Prostate gland (tissue), 2 donors: ENCODE measurements at regions not wholly inside any gene's neighbourhood (a gene's known extent, or its start where the extent isn't known, plus 50 kb on each side); places are given as distances from the start of the nearest gene placed in this dataset.
"Not testable (repeated sequence)": the region's sequence is repeated elsewhere in the genome, so short reads cannot be mapped to it uniquely, and the experiment has no call there.

Experiments
- DNase-seq: peaks from one replicate; pipeline ENCODE4 v3.0.0-alpha.2; 2019; ENCODE audit warnings: low spot score
- H3K27ac ChIP-seq, 2 donors: fragments of 200-600 bp; sonication (generic); 2 replicates each; pipeline ENCODE4 v1.5.1; 2017 to 2019
- H3K27me3 ChIP-seq: fragments of 200-600 bp; sonication (generic); replicated peaks from 2 replicates; pipeline ENCODE4 v1.5.1; 2019; ENCODE audit not compliant: insufficient read depth
- H3K36me3 ChIP-seq, 2 donors: fragments of 200-600 bp; sonication (generic); 1 replicate in 1 of 2; 2 replicates in 1 of 2; pipeline versions ENCODE4 v1.5.1 to v1.8.1; 2017 to 2019
- H3K4me1 ChIP-seq: fragments of 200-600 bp; sonication (generic); replicated peaks from 2 replicates; pipeline ENCODE4 v1.5.1; 2019
- H3K4me3 ChIP-seq, 2 donors: fragments of 200-600 bp; sonication (generic); 2 replicates each; pipeline ENCODE4 v1.5.1; 2017 to 2019
- H3K9me3 ChIP-seq: fragments of 200-600 bp; sonication (generic); 2 replicates; pipeline ENCODE4 v1.5.1; 2017
- POLR2A ChIP-seq: fragments of 450-650 bp; IDR thresholded peaks from one replicate; pipeline ENCODE4 v1.6.1; 2016; ENCODE audit warnings: antibody characterized with exemption, mild to moderate bottlenecking
- POLR2AphosphoS5 ChIP-seq: sonication (generic); formaldehyde crosslinking; IDR thresholded peaks from one replicate; pipeline ENCODE4 v1.6.1; 2017; ENCODE audit warnings: antibody characterized with exemption
- WGBS: methylation state at CpG from one replicate; pipeline ENCODE4 v1.1.5; 2018; 5-methylcytosine and 5-hydroxymethylcytosine counted together
- intact Hi-C: fragments of 100-400 bp; cut with DNase I; formaldehyde crosslinking; loops from one replicate; pipeline ENCODE4 v1.14.2; 2022
- TF ChIP-seq, protein P1 (sequence below), 4 experiments: fragments of 200-600 bp in 2 of 4; fragments of 450-650 bp in 2 of 4; sonication (generic) in 2 of 4; IDR thresholded peaks; 1 replicate in 3 of 4; 2 replicates in 1 of 4; pipeline ENCODE4 v1.5.1; 2016 to 2019; ENCODE audit warnings: antibody characterized with exemption in 4 of 4, mild to moderate bottlenecking in 2 of 4, moderate library complexity in 2 of 4

DNA sequence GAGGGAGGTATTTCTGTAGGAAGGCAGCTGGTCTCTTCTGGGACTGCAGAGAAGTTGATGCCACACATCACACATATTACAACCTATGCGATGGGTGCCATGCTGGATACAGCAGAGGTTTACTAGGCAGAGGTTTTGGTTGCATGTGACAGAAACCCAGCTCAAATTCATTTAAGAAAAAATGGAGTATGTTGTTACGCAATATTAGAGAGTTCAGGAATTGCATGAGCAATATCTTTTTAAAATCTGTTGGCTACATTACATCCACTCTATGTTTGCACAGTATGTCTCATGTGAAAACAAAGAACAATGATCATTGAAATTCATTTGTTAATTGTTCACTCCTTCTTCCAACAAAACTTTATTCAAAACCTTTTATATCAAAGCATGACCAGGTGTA is 425.2 kb downstream of the RWDD3 start:
- intact Hi-C loops: no loop called here
- TF ChIP-seq POLR2A: no peak
- TF ChIP-seq, protein P1, sequence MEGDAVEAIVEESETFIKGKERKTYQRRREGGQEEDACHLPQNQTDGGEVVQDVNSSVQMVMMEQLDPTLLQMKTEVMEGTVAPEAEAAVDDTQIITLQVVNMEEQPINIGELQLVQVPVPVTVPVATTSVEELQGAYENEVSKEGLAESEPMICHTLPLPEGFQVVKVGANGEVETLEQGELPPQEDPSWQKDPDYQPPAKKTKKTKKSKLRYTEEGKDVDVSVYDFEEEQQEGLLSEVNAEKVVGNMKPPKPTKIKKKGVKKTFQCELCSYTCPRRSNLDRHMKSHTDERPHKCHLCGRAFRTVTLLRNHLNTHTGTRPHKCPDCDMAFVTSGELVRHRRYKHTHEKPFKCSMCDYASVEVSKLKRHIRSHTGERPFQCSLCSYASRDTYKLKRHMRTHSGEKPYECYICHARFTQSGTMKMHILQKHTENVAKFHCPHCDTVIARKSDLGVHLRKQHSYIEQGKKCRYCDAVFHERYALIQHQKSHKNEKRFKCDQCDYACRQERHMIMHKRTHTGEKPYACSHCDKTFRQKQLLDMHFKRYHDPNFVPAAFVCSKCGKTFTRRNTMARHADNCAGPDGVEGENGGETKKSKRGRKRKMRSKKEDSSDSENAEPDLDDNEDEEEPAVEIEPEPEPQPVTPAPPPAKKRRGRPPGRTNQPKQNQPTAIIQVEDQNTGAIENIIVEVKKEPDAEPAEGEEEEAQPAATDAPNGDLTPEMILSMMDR (IDR thresholded peaks at IDR 0.05): no peak
- TF ChIP-seq POLR2AphosphoS5: no peak
- H3K4me1 ChIP-seq: no peaks in the 10 kb centered on the region
- 93% methylated on average over 2 of the region's 2 CpGs for WGBS
- H3K27me3 ChIP-seq: no peaks in the 10 kb centered on the region
- H3K4me3 ChIP-seq: no peak overlapping the region
- H3K9me3 ChIP-seq: no peaks in the 10 kb centered on the region
- DNase-seq: no peak
- H3K27ac ChIP-seq: no peak overlapping the region
- H3K36me3 ChIP-seq: no peaks in the 10 kb centered on the region

DNA sequence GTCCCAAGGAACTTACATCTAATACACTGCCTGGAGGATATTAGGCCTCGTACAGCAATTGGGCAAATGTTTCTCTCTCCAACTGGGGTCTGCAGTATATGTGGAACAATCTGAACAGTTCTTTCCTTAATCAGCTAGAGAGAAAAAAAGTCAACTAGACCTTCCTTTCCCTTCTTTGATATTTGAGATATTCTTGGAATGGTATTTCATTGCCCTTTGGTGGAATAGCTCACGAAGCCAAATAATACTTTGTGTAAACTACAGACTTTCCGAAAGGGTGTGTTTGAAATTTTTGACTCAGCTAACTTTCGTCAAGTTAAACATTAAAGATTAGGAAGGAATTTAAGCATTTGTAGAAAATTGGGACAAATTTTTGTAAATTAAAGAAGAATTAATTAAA is 425.6 kb downstream of the RWDD3 start:
- Histone ChIP-seq H3K27me3 (no peaks in the 10 kb centered on the region), H3K4me1 (no peaks in the 10 kb centered on the region), H3K4me3 (no peak overlapping the region), H3K36me3 (no peaks in the 10 kb centered on the region), H3K9me3 (no peaks in the 10 kb centered on the region), H3K27ac (no peak overlapping the region)
- TF ChIP-seq POLR2A (no peak), POLR2AphosphoS5 (no peak)
- TF ChIP-seq, protein P1 (IDR thresholded peaks at IDR 0.05): no peak
- no peak for DNase-seq
- WGBS: 31% methylated on average over 4 of the region's 4 CpGs
- intact Hi-C loops: no loop called here

DNA sequence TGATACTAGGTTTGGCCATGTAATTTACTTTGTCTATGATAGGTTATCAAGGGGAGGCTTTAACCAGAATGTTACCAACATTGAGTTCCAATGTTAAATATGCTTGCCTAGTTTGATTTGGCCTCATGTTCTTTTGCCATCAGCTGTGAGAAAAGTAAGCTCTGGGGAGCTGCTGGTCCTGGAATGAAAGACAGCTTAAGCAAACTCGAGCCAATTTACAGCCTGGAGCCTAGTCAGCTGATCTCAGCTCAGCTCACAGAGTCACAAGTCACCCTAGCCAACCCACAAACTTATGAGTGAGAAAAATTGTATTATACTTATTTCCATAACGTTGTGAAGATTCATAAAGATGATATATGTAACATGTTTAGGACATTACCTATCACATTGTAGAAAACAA is 426.7 kb downstream of the RWDD3 start:
- Histone ChIP-seq H3K27ac (no peak overlapping the region), H3K36me3 (no peaks in the 10 kb centered on the region), H3K4me3 (no peak overlapping the region), H3K9me3 (no peaks in the 10 kb centered on the region), H3K4me1 (no peaks in the 10 kb centered on the region), H3K27me3 (no peaks in the 10 kb centered on the region)
- WGBS: 50% methylated on average over 2 of the region's 2 CpGs
- DNase-seq: no peak
- TF ChIP-seq POLR2AphosphoS5 (no peak), POLR2A (no peak)
- TF ChIP-seq, protein P1 (IDR thresholded peaks at IDR 0.05): no peak
- intact Hi-C loops: no loop called here

DNA sequence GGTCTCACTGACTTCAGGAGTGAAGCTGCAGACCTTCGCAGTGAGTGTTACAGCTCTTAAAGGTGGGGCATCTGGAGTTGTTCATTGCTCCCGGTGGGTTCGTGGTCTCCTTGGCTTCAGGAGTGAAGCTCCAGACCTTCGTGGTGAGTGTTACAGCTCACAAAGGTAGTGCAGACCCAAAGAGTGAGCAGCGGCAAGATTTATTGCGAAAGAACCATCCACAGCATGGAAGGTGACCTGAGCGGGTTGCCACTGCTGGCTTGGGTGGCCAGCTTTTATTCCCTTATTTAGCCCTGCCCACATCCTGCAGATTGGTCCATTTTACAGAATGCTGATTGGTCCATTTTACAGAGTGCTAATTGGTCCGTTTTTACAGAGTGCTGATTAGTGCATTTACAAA is 429.5 kb downstream of the RWDD3 start:
- H3K27ac ChIP-seq, H3K27me3 ChIP-seq, DNase-seq, H3K9me3 ChIP-seq, H3K36me3 ChIP-seq, intact Hi-C loops, H3K4me3 ChIP-seq, H3K4me1 ChIP-seq: not testable (repeated sequence)
- 93% methylated on average over 8 of the region's 8 CpGs for WGBS

DNA sequence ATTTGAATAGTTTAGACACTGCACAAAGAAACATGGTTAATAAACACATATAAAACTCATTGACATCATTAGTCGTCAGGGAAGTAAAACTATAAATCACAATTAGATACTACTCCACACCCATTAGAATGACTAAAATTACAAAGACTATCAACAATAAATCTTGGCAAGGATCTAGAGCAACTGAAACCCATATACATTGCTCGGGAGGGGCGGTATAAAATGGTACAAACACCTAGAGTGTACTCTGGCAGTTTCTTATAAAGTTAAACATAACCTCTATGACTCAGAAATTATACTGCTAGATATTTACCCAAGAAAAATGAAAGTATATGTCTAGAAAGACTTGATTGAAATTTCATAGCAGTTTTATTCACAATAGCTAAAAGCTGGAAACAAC is 434.2 kb downstream of the RWDD3 start:
- Histone ChIP-seq H3K4me3 (no peak overlapping the region), H3K9me3 (no peaks in the 10 kb centered on the region), H3K27me3 (no peaks in the 10 kb centered on the region), H3K4me1 (no peaks in the 10 kb centered on the region), H3K27ac (no peak overlapping the region), H3K36me3 (no peaks in the 10 kb centered on the region)
- TF ChIP-seq POLR2AphosphoS5: no peak
- TF ChIP-seq POLR2A: no peak
- TF ChIP-seq, protein P1 (IDR thresholded peaks at IDR 0.05): no peak
- intact Hi-C loops: no loop called here
- no peak for DNase-seq
- WGBS: 53% methylated on average over 3 of the region's 3 CpGs

DNA sequence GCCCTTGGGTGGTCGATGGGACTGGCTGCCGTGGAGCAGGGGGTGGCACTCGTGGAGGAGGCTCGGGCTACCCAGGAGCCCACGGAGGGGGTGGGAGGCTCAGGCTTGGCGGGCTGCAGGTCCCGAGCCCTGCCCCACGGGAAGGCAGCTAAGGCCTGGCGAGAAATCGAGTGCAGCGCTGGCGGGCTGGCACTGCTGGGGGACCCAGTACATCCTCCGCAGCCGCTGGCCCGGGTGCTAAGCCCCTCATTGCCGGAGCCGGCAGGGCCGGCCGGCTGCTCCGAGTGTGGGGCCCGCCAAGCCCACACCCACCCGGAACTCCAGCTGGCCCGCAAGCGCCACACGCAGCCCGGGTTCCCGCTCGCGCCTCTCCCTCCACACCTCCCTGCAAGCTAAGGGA is 435.6 kb downstream of the RWDD3 start:
- H3K27me3 ChIP-seq, H3K36me3 ChIP-seq, H3K9me3 ChIP-seq, intact Hi-C loops, DNase-seq, H3K4me1 ChIP-seq, H3K4me3 ChIP-seq, H3K27ac ChIP-seq: not testable (repeated sequence)
- WGBS: 95% methylated on average over 13 of the region's 29 CpGs
